ENCODE measurements at regions not wholly inside any gene's neighbourhood (a gene's known extent, or its start where the extent isn't known, plus 50 kb on each side); places are given as distances from the start of the nearest gene placed in this dataset.

GRCh38 chr2:48180557-48180956 lies 133.9 kb upstream of the FOXN2 start:
- no peak for TF ChIP-seq CTCF (IDR thresholded peaks at IDR 0.05; ENCODE audit: low read depth, low read length)
- Histone ChIP-seq H3K4me1 (ENCODE audit: low read depth) (no peaks in the 10 kb centered on the region), H3K9me3 (ENCODE audit: low read depth) (no peaks in the 10 kb centered on the region), H3K4me3 (no peak overlapping the region), H3K27me3 (no peaks in the 10 kb centered on the region), H3K36me3 (no peaks in the 10 kb centered on the region), H3K27ac (no peak overlapping the region)
- no peak for DNase-seq (ENCODE audit: low read depth in 1 of 2, low spot score in 1 of 2)

- Histone ChIP-seq H3K9me3 (ENCODE audit: low read depth) (no peaks in the 10 kb centered on the region), H3K4me1 (ENCODE audit: low read depth) (no peaks in the 10 kb centered on the region), H3K27ac (no peak overlapping the region), H3K27me3 (no peaks in the 10 kb centered on the region), H3K36me3 (no peaks in the 10 kb centered on the region), H3K4me3 (no peak overlapping the region)
- no peak for TF ChIP-seq CTCF (IDR thresholded peaks at IDR 0.05; ENCODE audit: low read depth, low read length)
- no peak for DNase-seq (ENCODE audit: low read depth in 1 of 2, low spot score in 1 of 2)
Observed at GRCh38 chr2:48183276-48183675, 131.2 kb upstream of the FOXN2 start.

GRCh38 chr2:48183991-48184390 lies 130.5 kb upstream of the FOXN2 start:
- Histone ChIP-seq H3K4me3 (no peak overlapping the region), H3K36me3 (no peaks in the 10 kb centered on the region), H3K27me3 (no peaks in the 10 kb centered on the region), H3K4me1 (ENCODE audit: low read depth) (no peaks in the 10 kb centered on the region), H3K9me3 (ENCODE audit: low read depth) (no peaks in the 10 kb centered on the region), H3K27ac (no peak overlapping the region)
- no peak for TF ChIP-seq CTCF (IDR thresholded peaks at IDR 0.05; ENCODE audit: low read depth, low read length)
- DNase-seq (ENCODE audit: low read depth in 1 of 2, low spot score in 1 of 2) = no peak

DNA sequence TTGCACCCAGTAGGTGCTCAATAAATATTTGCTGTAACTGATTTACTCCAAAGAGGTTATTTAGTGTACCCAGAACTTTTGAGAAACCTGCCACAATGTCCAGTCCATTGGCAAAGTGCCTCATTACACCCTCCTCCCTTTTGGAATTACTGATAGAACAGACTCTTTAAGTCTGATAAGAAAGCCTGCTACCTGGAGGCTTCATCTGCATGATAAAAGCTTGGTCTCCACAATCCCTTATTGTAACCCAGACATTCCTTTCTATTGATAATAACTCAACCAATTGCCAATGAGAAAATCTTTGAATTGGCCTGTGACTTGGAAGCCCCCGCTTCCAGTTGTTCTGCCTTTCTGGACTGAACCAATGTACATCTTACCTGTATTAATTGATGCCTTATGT lies 127.0 kb upstream of the FOXN2 start:
- Histone ChIP-seq H3K4me3 (no peak overlapping the region), H3K36me3 (no peaks in the 10 kb centered on the region), H3K27ac (no peak overlapping the region), H3K27me3 (no peaks in the 10 kb centered on the region), H3K4me1 (ENCODE audit: low read depth) (no peaks in the 10 kb centered on the region), H3K9me3 (ENCODE audit: low read depth) (no peaks in the 10 kb centered on the region)
- TF ChIP-seq CTCF (IDR thresholded peaks at IDR 0.05; ENCODE audit: low read depth, low read length) = no peak
- DNase-seq (ENCODE audit: low read depth in 1 of 2, low spot score in 1 of 2) = no peak

GRCh38 chr2:48189552-48190228 lies 124.8 kb upstream of the FOXN2 start:
- Histone ChIP-seq H3K36me3 (no peaks in the 10 kb centered on the region), H3K27me3 (no peaks in the 10 kb centered on the region), H3K27ac (no peak overlapping the region), H3K4me3 (no peak overlapping the region), H3K4me1 (ENCODE audit: low read depth) (no peaks in the 10 kb centered on the region), H3K9me3 (ENCODE audit: low read depth) (no peaks in the 10 kb centered on the region)
- DNase-seq (ENCODE audit: low read depth in 1 of 2, low spot score in 1 of 2) = no peak
- no peak for TF ChIP-seq CTCF (IDR thresholded peaks at IDR 0.05; ENCODE audit: low read depth, low read length)

Measured in cardiac muscle cell (in vitro differentiated cells and primary cell).